ENCODE measurements at regions not wholly inside any gene's neighbourhood (a gene's known extent, or its start where the extent isn't known, plus 50 kb on each side); places are given as distances from the start of the nearest gene placed in this dataset.

DNA sequence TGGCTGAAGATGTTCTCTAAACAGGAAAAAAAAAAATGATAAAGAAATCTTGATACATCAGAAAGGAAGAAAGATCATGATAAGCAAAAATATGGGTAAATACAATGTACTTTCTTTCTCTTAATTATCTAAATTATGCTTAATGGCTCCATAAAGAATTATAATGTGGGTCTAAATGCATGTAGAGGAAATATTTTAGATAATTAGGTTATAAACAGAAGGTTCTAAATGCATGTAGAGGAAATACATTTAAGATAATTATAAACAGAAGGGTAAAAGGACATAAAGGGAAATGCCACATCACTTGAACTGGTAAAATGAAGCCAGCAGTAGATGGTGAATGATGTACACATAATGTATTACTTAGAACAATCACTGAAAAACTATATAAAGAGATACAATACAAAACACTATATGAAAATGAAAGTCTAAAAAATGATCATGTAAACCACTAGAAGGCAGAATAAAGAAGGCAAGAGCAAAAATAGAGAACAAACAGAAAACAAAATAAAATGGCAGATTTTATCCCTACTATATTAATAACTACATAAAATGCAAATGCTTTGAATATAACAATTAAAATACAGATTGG, 308.4 kb upstream of the CDH2 start:
- no peak overlapping the region for H3K4me3 ChIP-seq (ENCODE audit: insufficient read depth, low read depth, low read length)
- H3K36me3 ChIP-seq (ENCODE audit: control insufficient read depth, insufficient read depth, low read length) = no peaks in the 10 kb centered on the region
- no peaks in the 10 kb centered on the region for H3K9me3 ChIP-seq (ENCODE audit: control insufficient read depth, low read length)
- H3K4me1 ChIP-seq (ENCODE audit: control insufficient read depth, insufficient read depth, low read length) = no peaks in the 10 kb centered on the region
- no peaks in the 10 kb centered on the region for H3K27me3 ChIP-seq (ENCODE audit: control insufficient read depth, insufficient read depth, low read length, poor library complexity, severe bottlenecking)
- H3K27ac ChIP-seq (ENCODE audit: insufficient read depth, low read depth, low read length, poor library complexity, severe bottlenecking) = no peak overlapping the region

DNA sequence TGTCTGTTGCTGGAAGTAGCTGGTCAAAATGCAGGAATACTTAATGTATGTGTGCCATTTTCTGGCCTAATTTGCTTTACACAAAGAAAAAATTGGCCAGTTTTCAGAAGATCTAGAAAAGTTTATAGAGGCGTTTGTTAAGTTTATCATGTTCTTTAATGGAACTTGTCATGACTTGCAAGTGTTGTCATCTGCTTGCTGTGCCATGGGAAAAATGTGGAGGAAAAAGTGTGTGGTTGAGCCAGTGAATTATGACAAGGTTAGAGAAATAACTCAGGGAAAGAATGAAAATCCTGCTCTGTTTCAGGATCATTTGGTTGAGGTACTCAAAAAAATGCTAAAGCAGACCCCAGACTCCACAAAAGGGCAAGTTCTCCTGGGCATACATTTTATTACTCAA, 301.6 kb upstream of the CDH2 start:
- 90 to 95% methylated on average over 1 of the region's 1 CpG for WGBS, 2 experiments
- H3K27ac ChIP-seq (ENCODE audit: insufficient read depth, low read depth, low read length, poor library complexity, severe bottlenecking) = no peak overlapping the region
- H3K36me3 ChIP-seq (ENCODE audit: control insufficient read depth, insufficient read depth, low read length) = no peaks in the 10 kb centered on the region
- no peaks in the 10 kb centered on the region for H3K9me3 ChIP-seq (ENCODE audit: control insufficient read depth, low read length)
- H3K27me3 ChIP-seq (ENCODE audit: control insufficient read depth, insufficient read depth, low read length, poor library complexity, severe bottlenecking) = no peaks in the 10 kb centered on the region
- H3K4me1 ChIP-seq (ENCODE audit: control insufficient read depth, insufficient read depth, low read length) = no peaks in the 10 kb centered on the region
- no peak overlapping the region for H3K4me3 ChIP-seq (ENCODE audit: insufficient read depth, low read depth, low read length)

DNA sequence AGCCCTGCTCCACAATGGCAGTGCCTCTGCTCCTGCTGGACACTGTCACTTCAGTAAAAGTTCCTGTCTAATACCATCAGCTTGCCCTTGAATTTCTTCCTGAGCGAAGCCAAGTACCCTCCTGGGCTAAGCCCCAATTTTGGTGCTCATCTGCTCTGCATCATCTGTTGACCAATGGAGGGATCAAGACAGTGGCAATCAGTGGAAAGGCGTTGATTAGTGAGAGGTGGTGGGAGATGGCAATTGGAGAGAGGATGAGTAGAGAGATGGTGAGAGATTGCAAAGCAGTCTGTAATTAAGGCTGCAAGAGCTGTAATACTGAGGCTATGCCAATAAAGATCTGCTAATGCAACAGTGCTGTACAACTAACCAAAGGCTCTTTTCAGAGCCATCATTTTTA, 299.4 kb upstream of the CDH2 start:
- no peak overlapping the region for H3K27ac ChIP-seq (ENCODE audit: insufficient read depth, low read depth, low read length, poor library complexity, severe bottlenecking)
- H3K4me1 ChIP-seq (ENCODE audit: control insufficient read depth, insufficient read depth, low read length) = no peaks in the 10 kb centered on the region
- no peaks in the 10 kb centered on the region for H3K36me3 ChIP-seq (ENCODE audit: control insufficient read depth, insufficient read depth, low read length)
- no peaks in the 10 kb centered on the region for H3K9me3 ChIP-seq (ENCODE audit: control insufficient read depth, low read length)
- no peaks in the 10 kb centered on the region for H3K27me3 ChIP-seq (ENCODE audit: control insufficient read depth, insufficient read depth, low read length, poor library complexity, severe bottlenecking)
- WGBS, 2 experiments = 94 to 97% methylated on average over 2 of the region's 2 CpGs
- no peak overlapping the region for H3K4me3 ChIP-seq (ENCODE audit: insufficient read depth, low read depth, low read length)

DNA sequence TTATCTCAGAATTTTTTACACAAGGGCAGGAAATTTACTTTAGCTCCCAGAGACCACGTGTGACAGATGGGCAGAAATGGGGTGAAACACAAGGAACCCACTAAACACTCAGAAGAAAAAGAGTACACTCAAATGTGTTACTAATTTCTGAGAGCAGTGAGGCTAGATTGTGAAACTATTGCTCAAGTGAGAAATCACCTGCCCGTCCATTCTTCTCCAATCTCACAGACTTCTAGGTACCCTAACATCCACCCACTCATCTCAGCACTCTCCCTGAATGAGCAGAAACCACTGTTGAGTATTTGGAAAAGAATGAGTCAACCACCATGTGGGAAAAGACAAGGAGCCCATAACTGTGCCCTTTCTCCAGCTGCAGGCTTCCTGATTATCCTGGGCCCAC, 293.0 kb upstream of the CDH2 start:
- H3K27me3 ChIP-seq (ENCODE audit: control insufficient read depth, insufficient read depth, low read length, poor library complexity, severe bottlenecking) = no peaks in the 10 kb centered on the region
- no peak overlapping the region for H3K4me3 ChIP-seq (ENCODE audit: insufficient read depth, low read depth, low read length)
- no peaks in the 10 kb centered on the region for H3K36me3 ChIP-seq (ENCODE audit: control insufficient read depth, insufficient read depth, low read length)
- 64 to 100% methylated on average over 2 of the region's 2 CpGs for WGBS, 2 experiments
- no peak overlapping the region for H3K27ac ChIP-seq (ENCODE audit: insufficient read depth, low read depth, low read length, poor library complexity, severe bottlenecking)
- no peaks in the 10 kb centered on the region for H3K9me3 ChIP-seq (ENCODE audit: control insufficient read depth, low read length)
- no peaks in the 10 kb centered on the region for H3K4me1 ChIP-seq (ENCODE audit: control insufficient read depth, insufficient read depth, low read length)

DNA sequence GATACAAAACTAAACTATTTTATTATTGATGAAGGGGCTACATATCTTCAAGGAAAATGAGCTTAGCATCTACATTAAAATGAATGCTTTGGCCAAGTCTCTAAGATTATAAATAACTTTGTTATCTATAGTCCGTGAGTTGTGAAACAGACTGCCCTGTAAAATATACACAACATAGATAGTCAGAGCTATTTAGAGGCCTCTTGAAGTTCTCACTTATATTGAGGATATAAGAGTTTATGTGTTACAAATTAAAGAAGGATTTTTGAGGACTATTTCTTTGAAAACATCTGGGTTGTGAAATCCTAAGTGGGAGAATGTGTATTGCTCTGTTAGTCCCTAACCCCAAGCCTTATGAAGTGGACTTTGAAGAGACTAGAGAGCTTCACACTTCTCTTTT, 292.0 kb upstream of the CDH2 start:
- Histone ChIP-seq H3K36me3 (ENCODE audit: control insufficient read depth, insufficient read depth, low read length) (no peaks in the 10 kb centered on the region), H3K4me3 (ENCODE audit: insufficient read depth, low read depth, low read length) (no peak overlapping the region), H3K27me3 (ENCODE audit: control insufficient read depth, insufficient read depth, low read length, poor library complexity, severe bottlenecking) (no peaks in the 10 kb centered on the region), H3K27ac (ENCODE audit: insufficient read depth, low read depth, low read length, poor library complexity, severe bottlenecking) (no peak overlapping the region), H3K9me3 (ENCODE audit: control insufficient read depth, low read length) (no peaks in the 10 kb centered on the region), H3K4me1 (ENCODE audit: control insufficient read depth, insufficient read depth, low read length) (no peaks in the 10 kb centered on the region)
- WGBS, 2 experiments = 100% methylated on average over 1 of the region's 1 CpG; no CpG with 5 or more reads in 1 of the 2 experiments

DNA sequence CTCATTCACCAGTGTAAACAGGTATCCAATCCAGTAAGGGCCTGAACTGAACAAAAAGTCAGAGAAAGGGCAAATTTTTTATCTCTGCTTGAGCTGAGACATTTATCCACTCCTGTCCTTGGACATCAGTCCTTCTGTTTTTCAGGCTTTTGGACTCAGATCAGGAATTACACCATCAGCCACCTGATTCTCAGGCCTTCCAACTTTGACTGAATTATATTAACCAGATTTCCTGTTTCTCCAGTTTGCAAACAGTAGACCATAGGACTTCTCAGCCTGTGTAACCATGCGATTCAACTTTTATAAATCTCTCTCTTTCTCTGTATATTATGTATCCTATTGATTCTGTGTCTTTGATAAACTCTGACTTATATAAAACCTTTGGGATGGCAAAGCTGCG, 289.3 kb upstream of the CDH2 start:
- H3K4me1 ChIP-seq (ENCODE audit: control insufficient read depth, insufficient read depth, low read length) = no peaks in the 10 kb centered on the region
- WGBS, 2 experiments = 100% methylated on average over 2 of the region's 2 CpGs; no CpG with 5 or more reads in 1 of the 2 experiments
- H3K27me3 ChIP-seq (ENCODE audit: control insufficient read depth, insufficient read depth, low read length, poor library complexity, severe bottlenecking) = no peaks in the 10 kb centered on the region
- no peaks in the 10 kb centered on the region for H3K9me3 ChIP-seq (ENCODE audit: control insufficient read depth, low read length)
- no peak overlapping the region for H3K27ac ChIP-seq (ENCODE audit: insufficient read depth, low read depth, low read length, poor library complexity, severe bottlenecking)
- no peak overlapping the region for H3K4me3 ChIP-seq (ENCODE audit: insufficient read depth, low read depth, low read length)
- H3K36me3 ChIP-seq (ENCODE audit: control insufficient read depth, insufficient read depth, low read length) = no peaks in the 10 kb centered on the region

DNA sequence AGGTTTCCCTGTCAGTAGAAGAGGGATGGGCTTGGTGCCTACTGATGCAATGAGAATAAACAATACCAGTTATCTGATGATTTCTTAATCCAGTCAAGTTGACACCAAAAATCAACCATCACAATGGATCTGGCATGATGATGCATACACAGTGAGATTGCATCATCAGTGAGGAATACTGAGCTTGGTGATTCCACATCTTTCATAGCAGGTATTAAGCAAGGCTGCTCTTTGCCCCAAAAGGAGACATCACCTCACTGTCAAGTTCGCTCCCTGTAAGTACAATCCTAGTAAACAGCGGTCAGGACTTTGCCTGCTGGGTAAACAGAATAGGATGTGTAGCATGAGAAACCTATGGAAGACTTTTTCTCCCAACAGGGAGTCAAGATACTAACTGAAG, 282.7 kb upstream of the CDH2 start:
- WGBS, 2 experiments = 86 to 91% methylated on average over 1 to 2 of the region's 2 CpGs
- no peak overlapping the region for H3K4me3 ChIP-seq (ENCODE audit: insufficient read depth, low read depth, low read length)
- H3K27ac ChIP-seq (ENCODE audit: insufficient read depth, low read depth, low read length, poor library complexity, severe bottlenecking) = no peak overlapping the region
- no peaks in the 10 kb centered on the region for H3K9me3 ChIP-seq (ENCODE audit: control insufficient read depth, low read length)
- H3K27me3 ChIP-seq (ENCODE audit: control insufficient read depth, insufficient read depth, low read length, poor library complexity, severe bottlenecking) = no peaks in the 10 kb centered on the region
- H3K36me3 ChIP-seq (ENCODE audit: control insufficient read depth, insufficient read depth, low read length) = no peaks in the 10 kb centered on the region
- no peaks in the 10 kb centered on the region for H3K4me1 ChIP-seq (ENCODE audit: control insufficient read depth, insufficient read depth, low read length)

DNA sequence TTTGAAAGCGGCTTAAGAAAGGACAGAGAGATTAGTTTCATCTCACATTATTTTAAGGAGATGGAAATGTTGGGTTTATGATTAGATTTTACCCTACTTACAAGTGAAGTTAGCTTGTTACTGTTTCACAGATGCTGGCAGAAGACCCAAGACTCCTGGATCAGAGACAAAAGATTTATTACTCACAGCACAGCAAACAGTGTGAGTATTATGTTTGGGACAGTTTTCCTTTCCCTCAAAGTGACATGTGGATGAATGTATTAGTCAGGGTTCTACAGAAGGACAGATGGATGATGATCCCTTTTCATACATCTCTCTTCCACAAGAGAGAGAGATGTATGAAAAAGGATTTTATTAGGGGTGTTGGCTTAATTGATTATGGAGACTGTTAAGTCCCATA, 281.8 kb upstream of the CDH2 start:
- Histone ChIP-seq H3K4me1 (ENCODE audit: control insufficient read depth, insufficient read depth, low read length) (no peaks in the 10 kb centered on the region), H3K9me3 (ENCODE audit: control insufficient read depth, low read length) (no peaks in the 10 kb centered on the region), H3K27ac (ENCODE audit: insufficient read depth, low read depth, low read length, poor library complexity, severe bottlenecking) (no peak overlapping the region), H3K27me3 (ENCODE audit: control insufficient read depth, insufficient read depth, low read length, poor library complexity, severe bottlenecking) (no peaks in the 10 kb centered on the region), H3K36me3 (ENCODE audit: control insufficient read depth, insufficient read depth, low read length) (no peaks in the 10 kb centered on the region), H3K4me3 (ENCODE audit: insufficient read depth, low read depth, low read length) (no peak overlapping the region)
- WGBS, 2 experiments = 91 to 100% methylated on average over 1 of the region's 1 CpG

DNA sequence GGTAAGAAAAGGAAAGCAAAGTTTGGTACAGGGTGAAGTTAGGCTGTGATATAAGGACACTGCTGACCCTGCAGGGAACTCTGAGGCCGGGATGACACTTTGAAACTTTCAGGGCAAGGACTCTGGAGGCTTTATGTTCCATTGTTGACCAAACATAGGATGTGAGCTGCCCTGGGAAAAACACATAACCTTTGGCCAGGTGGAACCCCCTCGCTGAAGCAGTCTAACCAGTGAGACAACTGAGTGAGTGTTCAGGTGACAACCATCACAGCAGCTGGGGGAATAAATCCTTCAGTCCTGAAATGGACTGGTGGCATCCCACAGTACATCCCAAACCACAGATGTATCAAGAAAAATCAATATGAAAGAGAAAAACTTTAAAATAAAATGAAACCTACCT, 280.9 kb upstream of the CDH2 start:
- H3K27ac ChIP-seq (ENCODE audit: insufficient read depth, low read depth, low read length, poor library complexity, severe bottlenecking) = no peak overlapping the region
- no peak overlapping the region for H3K4me3 ChIP-seq (ENCODE audit: insufficient read depth, low read depth, low read length)
- H3K36me3 ChIP-seq (ENCODE audit: control insufficient read depth, insufficient read depth, low read length) = no peaks in the 10 kb centered on the region
- H3K4me1 ChIP-seq (ENCODE audit: control insufficient read depth, insufficient read depth, low read length) = no peaks in the 10 kb centered on the region
- no peaks in the 10 kb centered on the region for H3K27me3 ChIP-seq (ENCODE audit: control insufficient read depth, insufficient read depth, low read length, poor library complexity, severe bottlenecking)
- WGBS, 2 experiments = 88% methylated on average over 2 of the region's 2 CpGs
- no peaks in the 10 kb centered on the region for H3K9me3 ChIP-seq (ENCODE audit: control insufficient read depth, low read length)

DNA sequence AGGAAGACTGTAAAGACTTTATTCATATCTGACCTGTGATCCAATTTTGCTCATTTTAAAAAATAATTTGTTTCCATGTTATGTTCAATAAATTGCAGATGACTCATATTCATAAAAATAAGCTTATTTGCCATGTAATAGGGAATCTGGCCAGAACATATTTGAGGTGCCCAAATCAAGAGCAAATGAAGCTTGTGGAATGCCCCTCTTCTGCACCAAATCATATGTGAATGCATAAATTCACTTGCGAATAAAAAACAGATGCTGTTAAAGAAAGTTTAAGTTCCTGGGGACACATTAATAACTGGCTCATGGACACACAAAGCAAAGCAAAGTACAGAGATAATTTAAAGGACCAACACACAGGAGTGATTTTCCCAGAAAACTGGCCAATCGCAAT, 279.0 kb upstream of the CDH2 start:
- Histone ChIP-seq H3K9me3 (ENCODE audit: control insufficient read depth, low read length) (no peaks in the 10 kb centered on the region), H3K27me3 (ENCODE audit: control insufficient read depth, insufficient read depth, low read length, poor library complexity, severe bottlenecking) (no peaks in the 10 kb centered on the region), H3K36me3 (ENCODE audit: control insufficient read depth, insufficient read depth, low read length) (no peaks in the 10 kb centered on the region), H3K4me3 (ENCODE audit: insufficient read depth, low read depth, low read length) (no peak overlapping the region), H3K4me1 (ENCODE audit: control insufficient read depth, insufficient read depth, low read length) (no peaks in the 10 kb centered on the region), H3K27ac (ENCODE audit: insufficient read depth, low read depth, low read length, poor library complexity, severe bottlenecking) (no peak overlapping the region)
- WGBS, 2 experiments = 96% methylated on average over 2 of the region's 2 CpGs

DNA sequence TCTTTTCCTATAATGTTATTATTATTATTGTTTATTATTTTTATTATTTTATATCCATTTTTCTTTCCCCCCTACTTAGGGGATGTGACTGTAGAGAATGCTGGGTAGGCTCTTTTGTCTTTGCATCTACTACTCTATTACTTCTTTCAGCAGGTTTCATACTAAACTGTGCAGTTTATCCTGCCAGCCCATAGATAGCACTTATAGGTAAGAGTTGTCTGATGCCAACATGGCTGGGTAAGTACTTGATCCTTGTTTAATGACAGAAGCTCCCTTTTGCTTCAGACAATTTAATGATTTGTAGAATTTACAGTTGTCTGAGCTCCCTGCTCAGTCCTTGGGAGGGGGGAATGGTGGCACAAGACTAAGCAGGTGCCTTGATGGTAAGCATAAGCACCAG, 262.9 kb upstream of the CDH2 start:
- H3K4me3 ChIP-seq (ENCODE audit: insufficient read depth, low read depth, low read length) = no peak overlapping the region
- H3K27me3 ChIP-seq (ENCODE audit: control insufficient read depth, insufficient read depth, low read length, poor library complexity, severe bottlenecking) = no peaks in the 10 kb centered on the region
- no peak overlapping the region for H3K27ac ChIP-seq (ENCODE audit: insufficient read depth, low read depth, low read length, poor library complexity, severe bottlenecking)
- no peaks in the 10 kb centered on the region for H3K4me1 ChIP-seq (ENCODE audit: control insufficient read depth, insufficient read depth, low read length)
- no peaks in the 10 kb centered on the region for H3K9me3 ChIP-seq (ENCODE audit: control insufficient read depth, low read length)
- H3K36me3 ChIP-seq (ENCODE audit: control insufficient read depth, insufficient read depth, low read length) = no peaks in the 10 kb centered on the region
